ENCODE measurements at regions not wholly inside any gene's neighbourhood (a gene's known extent, or its start where the extent isn't known, plus 50 kb on each side); places are given as distances from the start of the nearest gene placed in this dataset.

DNA sequence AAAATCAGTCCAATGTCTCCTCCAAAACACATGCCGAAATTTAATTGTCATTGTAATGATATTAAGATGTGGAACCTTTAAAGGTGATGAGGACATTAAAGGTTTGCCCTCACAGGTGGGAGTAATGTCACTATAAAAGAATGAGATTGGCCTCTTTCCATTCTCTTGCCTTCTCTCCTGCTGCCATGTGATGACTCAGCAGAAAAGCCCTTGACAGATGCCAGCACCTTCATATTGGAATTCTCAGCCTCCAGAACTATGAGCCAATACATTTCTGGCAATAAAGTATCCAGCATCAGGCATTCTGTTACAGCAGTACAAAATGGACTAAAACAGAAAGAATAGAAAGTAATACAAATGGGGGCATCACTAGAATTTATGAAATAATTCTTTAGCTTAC, 609.7 kb downstream of the SLC16A7 start:
- TF ChIP-seq, protein P1, sequence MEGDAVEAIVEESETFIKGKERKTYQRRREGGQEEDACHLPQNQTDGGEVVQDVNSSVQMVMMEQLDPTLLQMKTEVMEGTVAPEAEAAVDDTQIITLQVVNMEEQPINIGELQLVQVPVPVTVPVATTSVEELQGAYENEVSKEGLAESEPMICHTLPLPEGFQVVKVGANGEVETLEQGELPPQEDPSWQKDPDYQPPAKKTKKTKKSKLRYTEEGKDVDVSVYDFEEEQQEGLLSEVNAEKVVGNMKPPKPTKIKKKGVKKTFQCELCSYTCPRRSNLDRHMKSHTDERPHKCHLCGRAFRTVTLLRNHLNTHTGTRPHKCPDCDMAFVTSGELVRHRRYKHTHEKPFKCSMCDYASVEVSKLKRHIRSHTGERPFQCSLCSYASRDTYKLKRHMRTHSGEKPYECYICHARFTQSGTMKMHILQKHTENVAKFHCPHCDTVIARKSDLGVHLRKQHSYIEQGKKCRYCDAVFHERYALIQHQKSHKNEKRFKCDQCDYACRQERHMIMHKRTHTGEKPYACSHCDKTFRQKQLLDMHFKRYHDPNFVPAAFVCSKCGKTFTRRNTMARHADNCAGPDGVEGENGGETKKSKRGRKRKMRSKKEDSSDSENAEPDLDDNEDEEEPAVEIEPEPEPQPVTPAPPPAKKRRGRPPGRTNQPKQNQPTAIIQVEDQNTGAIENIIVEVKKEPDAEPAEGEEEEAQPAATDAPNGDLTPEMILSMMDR (conservative IDR thresholded peaks at IDR 0.05; ENCODE audit: low read depth, low read length), result no peak
- Histone ChIP-seq H3K4me1 (ENCODE audit: low read depth, poor library complexity, severe bottlenecking) (no peaks in the 10 kb centered on the region), H3K27ac (no peak overlapping the region), H4K20me1 (ENCODE audit: insufficient read depth) (no peaks in the 10 kb centered on the region), H3K27me3 (ENCODE audit: insufficient read depth, low read depth) (no peaks in the 10 kb centered on the region), H3K36me3 (ENCODE audit: insufficient read depth) (peaks cover 5% of the 10 kb centered on the region; the same call in 1 of the 2 replicates), H3K4me2 (no peak overlapping the region), H2AFZ (ENCODE audit: low read depth) (no peak overlapping the region), H3K79me2 (ENCODE audit: insufficient read depth, low read depth) (no peaks in the 10 kb centered on the region), H3K4me3 (IDR thresholded peaks at IDR 0.05; ENCODE audit: insufficient read depth, low read depth, low read length) (no peak overlapping the region), H3K9ac (no peak overlapping the region)

DNA sequence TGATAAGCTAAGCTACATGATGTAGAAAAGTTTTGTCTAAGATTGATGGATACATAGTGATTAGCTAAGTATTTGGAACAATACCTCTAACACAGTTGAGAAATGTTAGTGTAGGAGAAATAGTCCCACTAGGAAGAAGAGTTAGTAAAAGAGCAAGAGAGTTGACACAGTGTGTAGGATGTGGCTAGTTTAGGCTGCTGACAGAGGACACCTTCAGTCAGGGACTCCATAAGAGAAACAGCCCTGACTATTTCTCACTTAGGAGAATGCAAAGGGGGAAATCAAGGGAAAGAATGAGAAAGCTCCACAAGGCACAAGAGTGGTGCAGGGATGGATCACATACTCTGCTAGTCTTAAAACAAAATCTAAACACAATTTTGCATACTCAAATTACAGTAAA, 613.7 kb downstream of the SLC16A7 start:
- H3K27me3 ChIP-seq (ENCODE audit: insufficient read depth, low read depth), result no peaks in the 10 kb centered on the region
- no peaks in the 10 kb centered on the region for H4K20me1 ChIP-seq (ENCODE audit: insufficient read depth)
- no peaks in the 10 kb centered on the region for H3K4me1 ChIP-seq (ENCODE audit: low read depth, poor library complexity, severe bottlenecking)
- H2AFZ ChIP-seq (ENCODE audit: low read depth), result no peak overlapping the region
- no peaks in the 10 kb centered on the region for H3K79me2 ChIP-seq (ENCODE audit: insufficient read depth, low read depth)
- H3K27ac ChIP-seq, result no peak overlapping the region
- no peak overlapping the region for H3K9ac ChIP-seq
- TF ChIP-seq, protein P1 (conservative IDR thresholded peaks at IDR 0.05; ENCODE audit: low read depth, low read length), result no peak
- no peaks in the 10 kb centered on the region for H3K36me3 ChIP-seq (ENCODE audit: insufficient read depth)
- H3K4me3 ChIP-seq (IDR thresholded peaks at IDR 0.05; ENCODE audit: insufficient read depth, low read depth, low read length), result no peak overlapping the region
- 0 out of 2 replicates have a peak overlapping the region, but pooled peaks have one; percentile 23 for H3K4me2 ChIP-seq

DNA sequence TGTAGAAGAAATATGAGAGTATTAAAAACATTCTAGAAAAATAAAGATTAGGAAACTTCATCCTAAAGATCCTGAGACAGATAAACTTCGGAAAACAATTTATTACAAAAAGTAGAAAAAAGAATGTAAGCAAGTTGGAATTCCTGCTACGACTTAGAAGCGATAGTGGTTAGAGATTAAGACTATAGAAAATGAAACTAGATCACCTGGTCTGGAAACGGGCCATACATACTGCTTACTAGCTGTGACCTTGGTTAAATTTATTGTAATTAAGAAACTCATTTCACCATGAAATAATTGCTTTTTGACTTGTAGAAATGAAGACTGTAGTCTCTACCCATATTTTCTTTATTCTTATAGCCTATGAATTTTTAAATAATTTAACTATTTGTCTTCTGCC, 614.1 kb downstream of the SLC16A7 start:
- Histone ChIP-seq H3K79me2 (ENCODE audit: insufficient read depth, low read depth) (no peaks in the 10 kb centered on the region), H3K4me1 (ENCODE audit: low read depth, poor library complexity, severe bottlenecking) (no peaks in the 10 kb centered on the region), H2AFZ (ENCODE audit: low read depth) (no peak overlapping the region), H4K20me1 (ENCODE audit: insufficient read depth) (no peaks in the 10 kb centered on the region), H3K4me3 (IDR thresholded peaks at IDR 0.05; ENCODE audit: insufficient read depth, low read depth, low read length) (no peak overlapping the region), H3K27me3 (ENCODE audit: insufficient read depth, low read depth) (no peaks in the 10 kb centered on the region), H3K9ac (no peak overlapping the region), H3K36me3 (ENCODE audit: insufficient read depth) (no peaks in the 10 kb centered on the region), H3K27ac (no peak overlapping the region), H3K4me2 (peak overlapping the region; percentile 23; the same call in 1 of the 2 replicates)
- TF ChIP-seq, protein P1 (conservative IDR thresholded peaks at IDR 0.05; ENCODE audit: low read depth, low read length), result no peak

DNA sequence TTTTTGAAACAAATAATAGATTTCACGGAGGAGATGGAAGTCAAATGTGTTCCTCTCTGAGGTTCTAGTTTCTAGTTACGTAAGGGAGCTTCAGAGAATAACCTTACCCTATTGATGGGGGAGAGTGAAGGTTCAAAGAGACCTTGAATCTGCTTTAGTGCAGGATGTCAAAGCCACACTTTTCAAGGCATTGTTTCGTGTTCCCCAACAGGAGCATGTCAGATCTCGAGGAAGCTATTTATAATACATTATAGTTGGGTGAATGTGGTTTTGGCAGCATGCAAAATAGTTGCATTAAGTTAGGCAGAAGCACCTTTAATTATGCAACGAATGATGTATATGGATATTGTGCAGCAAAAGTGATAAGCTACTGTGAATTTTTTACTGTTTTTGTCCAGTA, 614.9 kb downstream of the SLC16A7 start:
- H3K27ac ChIP-seq, result no peak overlapping the region
- no peaks in the 10 kb centered on the region for H4K20me1 ChIP-seq (ENCODE audit: insufficient read depth)
- H3K36me3 ChIP-seq (ENCODE audit: insufficient read depth), result no peaks in the 10 kb centered on the region
- TF ChIP-seq, protein P1 (conservative IDR thresholded peaks at IDR 0.05; ENCODE audit: low read depth, low read length), result no peak
- H2AFZ ChIP-seq (ENCODE audit: low read depth), result no peak overlapping the region
- no peak overlapping the region for H3K9ac ChIP-seq
- H3K4me3 ChIP-seq (IDR thresholded peaks at IDR 0.05; ENCODE audit: insufficient read depth, low read depth, low read length), result no peak overlapping the region
- no peaks in the 10 kb centered on the region for H3K79me2 ChIP-seq (ENCODE audit: insufficient read depth, low read depth)
- no peaks in the 10 kb centered on the region for H3K27me3 ChIP-seq (ENCODE audit: insufficient read depth, low read depth)
- H3K4me2 ChIP-seq, result no peak overlapping the region
- no peaks in the 10 kb centered on the region for H3K4me1 ChIP-seq (ENCODE audit: low read depth, poor library complexity, severe bottlenecking)
